Lung (tissue), 11 donors: ENCODE measurements at regions not wholly inside any gene's neighbourhood (a gene's known extent, or its start where the extent isn't known, plus 50 kb on each side); places are given as distances from the start of the nearest gene placed in this dataset.

Experiments
- ATAC-seq: fragments of 200-7000 bp; cut with Tn5 transposase; one replicate; pipeline ENCODE4 v1.9.1; 2020; ENCODE audit warnings: moderate number of reproducible peaks; ENCODE audit not compliant: insufficient read depth, low FRiP score
- DNase-seq, 3 donors: peaks; one replicate each; pipeline ENCODE4 v3.0.0-alpha.2; 2013 to 2017
- H3K27ac ChIP-seq, 2 donors: one replicate each; pipeline ENCODE4 v1.5.1; 2013; ENCODE audit warnings: mild to moderate bottlenecking in 2 of 2, moderate library complexity in 2 of 2, control low read depth in 1 of 2, inconsistent platforms in 1 of 2, low read depth in 1 of 2, low read length in 1 of 2
- H3K27me3 ChIP-seq, 3 donors: one replicate each; pipeline ENCODE4 v1.5.1; 2013; ENCODE audit warnings: low read length in 2 of 3; ENCODE audit not compliant: control insufficient read depth in 3 of 3, insufficient read depth in 3 of 3
- H3K36me3 ChIP-seq, 4 donors: one replicate each; pipeline ENCODE4 v1.5.1; 2013; ENCODE audit warnings: low read length in 4 of 4, mild to moderate bottlenecking in 1 of 4, moderate library complexity in 1 of 4; ENCODE audit not compliant: control insufficient read depth in 4 of 4, insufficient read depth in 4 of 4
- H3K4me1 ChIP-seq, 5 donors: one replicate each; pipeline ENCODE4 v1.5.1; 2013; ENCODE audit warnings: low read length in 5 of 5, mild to moderate bottlenecking in 2 of 5, moderate library complexity in 1 of 5; ENCODE audit not compliant: control insufficient read depth in 5 of 5, insufficient read depth in 5 of 5
- H3K4me3 ChIP-seq: one replicate; pipeline ENCODE4 v1.5.1; 2013; ENCODE audit warnings: mild to moderate bottlenecking, control low read depth, moderate library complexity
- H3K9ac ChIP-seq, 2 donors: one replicate each; pipeline ENCODE4 v1.5.1; 2013; ENCODE audit warnings: low read length in 2 of 2, control low read depth in 1 of 2; ENCODE audit not compliant: insufficient read depth in 1 of 2
- H3K9me3 ChIP-seq, 4 donors: one replicate each; pipeline ENCODE4 v1.5.1; 2013; ENCODE audit warnings: low read length in 3 of 4, mild to moderate bottlenecking in 1 of 4, moderate library complexity in 1 of 4; ENCODE audit not compliant: control insufficient read depth in 4 of 4, insufficient read depth in 3 of 4
- WGBS, 2 donors: extraction: QIAGEN DNeasy Blood & Tissue Kit; methylation state at CpG; one replicate each; pipeline ENCODE4 v1.1.7; 2013; 5-methylcytosine and 5-hydroxymethylcytosine counted together
- TF ChIP-seq, protein P1 (sequence below): IDR thresholded peaks from 2 replicates; pipeline ENCODE4 v1.5.1; 2012; ENCODE audit warnings: mild to moderate bottlenecking; ENCODE audit errors: control extremely low read depth, extremely low read depth
- donor health status: control.
- donor health status: control.
- donor health status: Bipolar disorder and iron deficiency.
- donor health status: healthy.
- donor health status: DM: yes; HTN: yes; CAD: no.

DNA sequence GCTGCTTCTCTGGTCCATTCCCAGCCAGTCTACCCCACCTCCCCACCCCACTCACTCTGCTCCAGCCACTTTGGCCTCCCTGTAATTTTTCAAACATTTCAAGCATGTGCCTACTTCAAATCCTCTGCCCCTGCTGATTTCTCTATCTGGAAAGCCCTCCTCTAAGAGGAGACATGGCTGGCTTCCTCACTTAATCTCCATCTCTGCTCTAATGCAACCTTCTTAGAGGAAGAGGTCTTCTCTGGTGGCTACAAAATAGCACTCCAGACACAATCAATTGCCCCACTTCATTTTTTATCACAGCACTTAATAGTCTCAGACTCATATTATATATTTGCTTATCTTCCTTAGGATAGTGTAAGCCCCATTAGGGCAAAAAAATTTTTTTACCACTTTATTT lies 161.1 kb upstream of the SLC39A10 start:
- H3K9ac ChIP-seq: no peak overlapping the region
- TF ChIP-seq, protein P1, sequence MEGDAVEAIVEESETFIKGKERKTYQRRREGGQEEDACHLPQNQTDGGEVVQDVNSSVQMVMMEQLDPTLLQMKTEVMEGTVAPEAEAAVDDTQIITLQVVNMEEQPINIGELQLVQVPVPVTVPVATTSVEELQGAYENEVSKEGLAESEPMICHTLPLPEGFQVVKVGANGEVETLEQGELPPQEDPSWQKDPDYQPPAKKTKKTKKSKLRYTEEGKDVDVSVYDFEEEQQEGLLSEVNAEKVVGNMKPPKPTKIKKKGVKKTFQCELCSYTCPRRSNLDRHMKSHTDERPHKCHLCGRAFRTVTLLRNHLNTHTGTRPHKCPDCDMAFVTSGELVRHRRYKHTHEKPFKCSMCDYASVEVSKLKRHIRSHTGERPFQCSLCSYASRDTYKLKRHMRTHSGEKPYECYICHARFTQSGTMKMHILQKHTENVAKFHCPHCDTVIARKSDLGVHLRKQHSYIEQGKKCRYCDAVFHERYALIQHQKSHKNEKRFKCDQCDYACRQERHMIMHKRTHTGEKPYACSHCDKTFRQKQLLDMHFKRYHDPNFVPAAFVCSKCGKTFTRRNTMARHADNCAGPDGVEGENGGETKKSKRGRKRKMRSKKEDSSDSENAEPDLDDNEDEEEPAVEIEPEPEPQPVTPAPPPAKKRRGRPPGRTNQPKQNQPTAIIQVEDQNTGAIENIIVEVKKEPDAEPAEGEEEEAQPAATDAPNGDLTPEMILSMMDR: no peak
- DNase-seq (no peak), ATAC-seq (no peak)
- no peaks in the 10 kb centered on the region for H3K36me3 ChIP-seq
- H3K27ac ChIP-seq: no peak overlapping the region
- H3K4me1 ChIP-seq: no peaks in the 10 kb centered on the region
- H3K9me3 ChIP-seq: no peaks in the 10 kb centered on the region
- no peak overlapping the region for H3K4me3 ChIP-seq
- no peaks in the 10 kb centered on the region for H3K27me3 ChIP-seq

DNA sequence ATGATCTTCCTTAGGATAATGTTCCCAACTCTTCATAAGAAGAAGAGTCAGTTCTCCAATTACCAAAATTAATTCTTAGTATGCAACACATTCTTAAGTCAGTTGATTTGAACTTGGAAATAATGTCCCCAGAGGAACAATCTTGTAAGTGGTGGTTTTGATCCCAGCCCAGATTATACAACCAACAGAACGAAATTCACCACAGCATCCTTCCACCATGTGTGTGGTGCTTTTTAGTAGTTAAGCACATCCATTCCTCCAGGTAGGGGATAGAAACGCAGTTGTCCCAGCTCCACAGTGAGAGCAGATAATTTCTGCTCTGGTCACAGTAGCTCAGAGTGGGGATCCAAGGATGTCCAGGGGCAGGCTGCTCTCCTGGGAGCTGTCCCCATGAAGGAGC lies 161.7 kb upstream of the SLC39A10 start:
- TF ChIP-seq, protein P1: no peak
- Histone ChIP-seq H3K36me3 (no peaks in the 10 kb centered on the region), H3K27ac (no peak overlapping the region), H3K9me3 (no peaks in the 10 kb centered on the region), H3K27me3 (no peaks in the 10 kb centered on the region), H3K4me3 (no peak overlapping the region), H3K9ac (no peak overlapping the region), H3K4me1 (no peaks in the 10 kb centered on the region)
- ATAC-seq (no peak), DNase-seq (no peak)
- 64 to 79% methylated on average over 2 of the region's 2 CpGs for WGBS, 2 donors

DNA sequence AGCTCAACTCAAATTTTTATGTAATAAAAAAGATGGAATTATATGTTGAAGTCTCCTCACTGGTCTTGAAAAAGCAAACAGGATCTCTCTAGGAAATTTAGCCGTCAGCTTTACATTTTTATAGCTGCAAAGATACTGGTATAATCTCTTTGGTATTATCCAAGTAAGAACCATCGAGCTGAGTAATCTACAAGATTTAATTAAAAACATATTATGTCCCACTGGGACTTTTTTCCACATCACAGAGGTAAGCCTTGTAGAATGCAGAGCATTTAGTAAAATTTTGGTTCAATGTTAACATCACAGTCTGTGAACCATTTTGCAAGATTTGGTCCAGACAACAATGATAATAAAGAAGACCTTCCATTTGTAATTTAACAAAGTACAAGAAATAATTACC lies 162.6 kb upstream of the SLC39A10 start:
- TF ChIP-seq, protein P1: no peak
- H3K36me3 ChIP-seq: no peaks in the 10 kb centered on the region
- no peak overlapping the region for H3K27ac ChIP-seq
- no peak overlapping the region for H3K4me3 ChIP-seq
- H3K9ac ChIP-seq: no peak overlapping the region
- no peaks in the 10 kb centered on the region for H3K27me3 ChIP-seq
- WGBS, 2 donors: 90 to 91% methylated on average over 2 of the region's 2 CpGs
- H3K4me1 ChIP-seq: no peaks in the 10 kb centered on the region
- H3K9me3 ChIP-seq: no peaks in the 10 kb centered on the region
- DNase-seq (no peak), ATAC-seq (no peak)

DNA sequence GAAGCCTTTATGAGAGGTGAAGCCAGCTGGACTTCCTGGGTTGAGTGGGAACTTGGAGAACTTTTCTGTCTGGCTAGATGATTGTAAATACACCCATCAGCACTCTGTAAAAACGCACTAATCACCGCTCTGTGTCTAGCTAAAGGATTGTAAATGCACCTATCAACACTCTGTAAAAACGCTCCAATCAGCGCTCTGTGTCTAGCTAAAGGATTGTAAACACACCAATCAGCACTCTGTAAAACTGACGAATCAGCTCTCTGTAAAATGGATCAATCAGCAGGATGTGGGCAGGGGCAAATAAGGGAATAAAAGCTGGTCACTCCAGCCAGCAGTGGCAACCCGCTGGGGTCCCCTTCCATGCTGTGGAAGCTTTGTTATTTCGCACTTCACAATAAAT lies 163.6 kb upstream of the SLC39A10 start:
- Histone ChIP-seq H3K9me3 (no peaks in the 10 kb centered on the region), H3K4me3 (no peak overlapping the region), H3K4me1 (no peaks in the 10 kb centered on the region), H3K27ac (no peak overlapping the region), H3K9ac (no peak overlapping the region), H3K27me3 (no peaks in the 10 kb centered on the region), H3K36me3 (no peaks in the 10 kb centered on the region)
- DNase-seq (no peak), ATAC-seq (no peak)
- WGBS, 2 donors: 95 to 96% methylated on average over 7 of the region's 7 CpGs
- TF ChIP-seq, protein P1: no peak
